SU-DHL-6 (cell line): ENCODE measurements at regions not wholly inside any gene's neighbourhood (a gene's known extent, or its start where the extent isn't known, plus 50 kb on each side); places are given as distances from the start of the nearest gene placed in this dataset.

ENCODE experiments used
- EZH2phosphoT487 ChIP-seq: fragments of 200-600 bp; sonication (generic), shearing (Covaris generic); conservative IDR thresholded peaks from 2 replicates; pipeline ENCODE4 v1.6.1; 2018; ENCODE audit warnings: mild to moderate bottlenecking, antibody characterized with exemption, low read length, moderate library complexity, mixed read lengths
- TF ChIP-seq, protein P1 (sequence below): fragments of 200-600 bp; sonication (generic); IDR thresholded peaks from one replicate; pipeline ENCODE4 v1.5.1; 2017; ENCODE audit warnings: antibody characterized with exemption, mild to moderate bottlenecking, low read length, moderate library complexity; ENCODE audit not compliant: insufficient read depth, poor library complexity, severe bottlenecking

DNA sequence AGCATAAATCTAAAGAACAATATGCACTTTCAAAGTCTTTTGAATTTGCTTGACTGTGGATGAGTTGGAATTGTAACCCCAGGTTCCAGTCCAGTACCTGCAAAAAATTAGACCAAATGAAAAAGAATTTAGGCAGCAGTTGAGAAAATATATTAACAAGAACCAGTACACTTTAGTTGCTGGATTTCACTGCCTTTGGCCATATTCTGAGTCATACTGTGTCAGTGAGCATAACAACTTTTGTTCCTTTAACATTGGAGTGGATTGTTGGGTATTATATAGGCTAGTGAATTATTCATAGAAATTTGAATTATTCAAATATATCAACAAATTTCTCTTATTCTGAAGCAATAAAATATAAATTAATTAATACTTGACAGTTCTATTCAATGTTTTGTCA lies 101.5 kb upstream of the SMAD1 start:
- TF ChIP-seq, protein P1, sequence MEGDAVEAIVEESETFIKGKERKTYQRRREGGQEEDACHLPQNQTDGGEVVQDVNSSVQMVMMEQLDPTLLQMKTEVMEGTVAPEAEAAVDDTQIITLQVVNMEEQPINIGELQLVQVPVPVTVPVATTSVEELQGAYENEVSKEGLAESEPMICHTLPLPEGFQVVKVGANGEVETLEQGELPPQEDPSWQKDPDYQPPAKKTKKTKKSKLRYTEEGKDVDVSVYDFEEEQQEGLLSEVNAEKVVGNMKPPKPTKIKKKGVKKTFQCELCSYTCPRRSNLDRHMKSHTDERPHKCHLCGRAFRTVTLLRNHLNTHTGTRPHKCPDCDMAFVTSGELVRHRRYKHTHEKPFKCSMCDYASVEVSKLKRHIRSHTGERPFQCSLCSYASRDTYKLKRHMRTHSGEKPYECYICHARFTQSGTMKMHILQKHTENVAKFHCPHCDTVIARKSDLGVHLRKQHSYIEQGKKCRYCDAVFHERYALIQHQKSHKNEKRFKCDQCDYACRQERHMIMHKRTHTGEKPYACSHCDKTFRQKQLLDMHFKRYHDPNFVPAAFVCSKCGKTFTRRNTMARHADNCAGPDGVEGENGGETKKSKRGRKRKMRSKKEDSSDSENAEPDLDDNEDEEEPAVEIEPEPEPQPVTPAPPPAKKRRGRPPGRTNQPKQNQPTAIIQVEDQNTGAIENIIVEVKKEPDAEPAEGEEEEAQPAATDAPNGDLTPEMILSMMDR = no peak
- TF ChIP-seq EZH2phosphoT487 = no peak
